WI38 (cell line): ENCODE measurements at regions not wholly inside any gene's neighbourhood (a gene's known extent, or its start where the extent isn't known, plus 50 kb on each side); places are given as distances from the start of the nearest gene placed in this dataset.

ENCODE experiments used
- H3K4me3 ChIP-seq: 2 replicates; pipeline ENCODE4 v1.5.1; 2011; ENCODE audit warnings: low read depth, mild to moderate bottlenecking, control low read depth, low read length
- TF ChIP-seq, protein P1 (sequence below): IDR thresholded peaks from 2 replicates; pipeline ENCODE4 v1.5.1; 2012; ENCODE audit warnings: low read depth, mild to moderate bottlenecking, control low read depth, low read length

- no peak overlapping the region for H3K4me3 ChIP-seq
- TF ChIP-seq, protein P1, sequence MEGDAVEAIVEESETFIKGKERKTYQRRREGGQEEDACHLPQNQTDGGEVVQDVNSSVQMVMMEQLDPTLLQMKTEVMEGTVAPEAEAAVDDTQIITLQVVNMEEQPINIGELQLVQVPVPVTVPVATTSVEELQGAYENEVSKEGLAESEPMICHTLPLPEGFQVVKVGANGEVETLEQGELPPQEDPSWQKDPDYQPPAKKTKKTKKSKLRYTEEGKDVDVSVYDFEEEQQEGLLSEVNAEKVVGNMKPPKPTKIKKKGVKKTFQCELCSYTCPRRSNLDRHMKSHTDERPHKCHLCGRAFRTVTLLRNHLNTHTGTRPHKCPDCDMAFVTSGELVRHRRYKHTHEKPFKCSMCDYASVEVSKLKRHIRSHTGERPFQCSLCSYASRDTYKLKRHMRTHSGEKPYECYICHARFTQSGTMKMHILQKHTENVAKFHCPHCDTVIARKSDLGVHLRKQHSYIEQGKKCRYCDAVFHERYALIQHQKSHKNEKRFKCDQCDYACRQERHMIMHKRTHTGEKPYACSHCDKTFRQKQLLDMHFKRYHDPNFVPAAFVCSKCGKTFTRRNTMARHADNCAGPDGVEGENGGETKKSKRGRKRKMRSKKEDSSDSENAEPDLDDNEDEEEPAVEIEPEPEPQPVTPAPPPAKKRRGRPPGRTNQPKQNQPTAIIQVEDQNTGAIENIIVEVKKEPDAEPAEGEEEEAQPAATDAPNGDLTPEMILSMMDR = no peak
These were observed 207.3 kb upstream of the SOX11 start for GRCh38 chr2:5484868-5485267.

DNA sequence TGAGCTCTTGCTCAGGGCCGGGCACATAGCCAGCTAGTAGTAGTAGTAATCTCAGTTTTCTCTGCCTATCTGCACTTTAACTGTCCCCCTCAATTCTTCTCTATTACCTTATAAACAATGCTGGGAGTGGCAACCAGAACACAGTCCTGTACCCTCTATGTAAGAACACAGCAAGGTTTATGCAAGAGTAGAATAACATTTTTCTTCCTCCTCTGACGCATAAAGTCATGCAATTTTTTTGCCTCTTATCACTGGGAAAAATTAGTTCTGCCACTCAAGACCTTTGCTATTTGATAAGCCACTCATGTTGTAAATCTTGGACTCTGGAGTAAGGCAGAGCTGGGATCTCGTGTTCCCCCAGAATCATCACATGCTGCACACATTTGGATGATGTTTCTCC, 200.7 kb upstream of the SOX11 start:
- no peak overlapping the region for H3K4me3 ChIP-seq
- TF ChIP-seq, protein P1 = no peak

DNA sequence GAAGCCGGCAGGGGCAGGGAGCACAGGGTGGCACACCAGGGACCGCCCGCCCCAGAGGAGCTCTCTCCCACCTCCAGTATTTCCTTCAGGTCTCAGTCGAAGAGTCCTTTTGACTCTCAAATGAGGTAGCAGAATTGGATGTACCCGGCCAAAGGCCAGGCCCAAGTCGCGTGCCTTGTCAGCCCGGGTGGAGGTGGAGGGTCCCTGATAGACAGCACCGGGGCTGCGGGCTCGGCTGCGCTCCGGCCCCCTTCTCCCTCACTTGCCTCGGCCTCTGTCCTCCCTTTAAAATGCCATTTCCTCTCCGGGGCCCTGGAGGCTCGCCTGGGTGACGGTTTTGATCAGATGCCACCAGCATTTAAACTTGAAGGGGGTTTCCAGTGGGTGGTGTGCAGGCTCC, 198.9 kb upstream of the SOX11 start:
- TF ChIP-seq, protein P1 = no peak
- no peak overlapping the region for H3K4me3 ChIP-seq

- TF ChIP-seq, protein P1 = no peak
These were observed 198.0 kb upstream of the SOX11 start for GRCh38 chr2:5494212-5494611.

DNA sequence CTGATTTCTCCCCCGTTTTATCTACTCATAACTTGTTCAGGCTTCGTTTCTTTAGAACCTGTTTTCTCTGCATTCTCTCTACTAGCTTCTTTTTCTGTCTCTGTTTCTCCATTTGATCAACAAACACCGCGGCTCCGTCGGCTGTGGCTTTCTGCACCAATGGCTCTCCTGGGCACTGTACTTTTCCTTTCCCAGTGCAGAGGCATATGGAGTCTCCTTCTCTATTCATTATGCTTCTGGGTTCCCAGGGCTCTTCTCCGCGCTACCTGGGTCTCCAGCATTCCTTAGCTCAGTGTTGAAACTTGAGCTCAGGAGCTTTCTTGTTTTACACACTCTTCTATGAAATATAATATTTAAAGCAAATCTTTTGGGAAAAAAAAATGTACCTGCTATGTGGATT, 196.6 kb upstream of the SOX11 start:
- TF ChIP-seq, protein P1 = no peak
- no peak overlapping the region for H3K4me3 ChIP-seq

More at GRCh38 chr2:5494212-5494611, 198.0 kb upstream of the SOX11 start:
- H3K4me3 ChIP-seq = no peak overlapping the region

- TF ChIP-seq, protein P1 = no peak
- H3K4me3 ChIP-seq = no peak overlapping the region
These were observed 194.3 kb upstream of the SOX11 start for GRCh38 chr2:5497874-5498273.

DNA sequence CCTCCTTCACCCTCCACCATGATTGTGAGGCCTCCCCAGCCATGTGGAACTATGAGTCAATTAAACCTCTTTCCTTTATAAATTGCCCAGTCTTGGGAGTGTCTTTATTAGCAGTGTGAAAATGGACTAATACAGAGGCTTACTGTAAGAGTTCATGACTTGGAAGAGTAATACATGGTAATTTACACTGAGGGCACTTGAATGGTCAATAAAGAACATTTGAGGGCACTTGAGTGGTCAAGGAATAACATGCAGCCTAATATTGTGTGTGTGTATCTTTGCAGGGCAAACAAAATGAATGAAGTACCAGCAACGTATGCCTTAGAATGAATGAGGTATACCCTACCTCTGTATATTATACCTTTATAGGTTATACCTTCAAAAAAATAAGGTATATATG, 190.4 kb upstream of the SOX11 start:
- H3K4me3 ChIP-seq = no peak overlapping the region
- TF ChIP-seq, protein P1 = no peak
